ENCODE measurements at regions not wholly inside any gene's neighbourhood (a gene's known extent, or its start where the extent isn't known, plus 50 kb on each side); places are given as distances from the start of the nearest gene placed in this dataset.

- no peak for TF ChIP-seq EZH2 (IDR thresholded peaks at IDR 0.05; ENCODE audit: low read length, unreplicated experiment)
- TF ChIP-seq CTCF (conservative IDR thresholded peaks at IDR 0.05; ENCODE audit: low read depth, low read length): no peak
- no peak for TF ChIP-seq EZH2phosphoT487 (IDR thresholded peaks at IDR 0.05; ENCODE audit: borderline replicate concordance, low read length)
Measured at GRCh38 chr13:107258599-107259187, 690.8 kb upstream of the ARGLU1 start.

All from PC-3 (cell line).